Stimulated activated naive B cell treated with anti-CD40 and anti-IgM and Interleukin-4, amounts not matched to agents 10 μg/mL and 1 μg/mL and 100 μg/mL, for 72 hours (primary cell): ENCODE measurements at regions not wholly inside any gene's neighbourhood (a gene's known extent, or its start where the extent isn't known, plus 50 kb on each side); places are given as distances from the start of the nearest gene placed in this dataset.
"Not testable (repeated sequence)": the region's sequence is repeated elsewhere in the genome, so short reads cannot be mapped to it uniquely, and the experiment has no call there.

Source experiments
- ATAC-seq, 2 donors: fragments of 150-1000 bp; cut with Tn5 transposase; replicated peaks; 2 replicates each; pipeline ENCODE4 v1.10.0; 2021; ENCODE audit warnings: moderate library complexity in 1 of 2
- DNase-seq: peaks from one replicate; pipeline ENCODE4 v3.0.0; 2021
- H3K27ac Mint-ChIP-seq: one replicate; pipeline ENCODE4 v1.8.0; 2022; ENCODE audit warnings: mild to moderate bottlenecking, mixed read lengths
- H3K27me3 Mint-ChIP-seq, 2 donors: one replicate each; pipeline ENCODE4 v1.8.0; 2022; ENCODE audit warnings: mixed read lengths in 2 of 2
- H3K36me3 Mint-ChIP-seq, 2 donors: one replicate each; pipeline ENCODE4 v1.8.0; 2022; ENCODE audit warnings: mixed read lengths in 2 of 2, mild to moderate bottlenecking in 1 of 2
- H3K4me1 Mint-ChIP-seq, 2 donors: one replicate each; pipeline ENCODE4 v1.8.0; 2022; ENCODE audit warnings: mixed read lengths in 2 of 2, mild to moderate bottlenecking in 1 of 2
- H3K4me3 Mint-ChIP-seq, 2 donors: one replicate each; pipeline ENCODE4 v1.8.0; 2022; ENCODE audit warnings: mild to moderate bottlenecking in 2 of 2, mixed read lengths in 2 of 2, moderate library complexity in 1 of 2
- H3K9me3 Mint-ChIP-seq, 2 donors: one replicate each; pipeline ENCODE4 v1.8.0; 2022; ENCODE audit warnings: mixed read lengths in 2 of 2, mild to moderate bottlenecking in 1 of 2

DNA sequence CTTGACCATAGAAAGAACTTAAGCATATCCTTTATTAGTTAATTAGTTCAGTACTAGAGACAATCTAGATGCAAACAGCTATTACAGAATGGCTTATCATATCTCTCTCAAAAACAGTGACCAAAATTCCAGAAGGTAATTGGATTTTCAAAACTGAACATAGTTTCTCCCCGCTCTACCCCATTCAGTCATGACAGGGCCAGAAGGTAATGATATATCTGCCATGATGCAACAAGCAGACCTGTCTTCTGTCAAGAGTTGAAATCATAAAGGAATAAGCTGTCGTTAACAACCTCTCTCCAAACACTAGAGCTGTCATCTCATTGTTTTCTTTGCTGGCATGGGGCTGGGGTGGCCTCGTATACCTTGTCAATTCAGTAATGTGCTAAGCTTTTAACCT, 200.5 kb upstream of the POU5F2 start:
- H3K9me3 Mint-ChIP-seq = no peaks in the 10 kb centered on the region
- H3K4me3 Mint-ChIP-seq = no peak overlapping the region

DNA sequence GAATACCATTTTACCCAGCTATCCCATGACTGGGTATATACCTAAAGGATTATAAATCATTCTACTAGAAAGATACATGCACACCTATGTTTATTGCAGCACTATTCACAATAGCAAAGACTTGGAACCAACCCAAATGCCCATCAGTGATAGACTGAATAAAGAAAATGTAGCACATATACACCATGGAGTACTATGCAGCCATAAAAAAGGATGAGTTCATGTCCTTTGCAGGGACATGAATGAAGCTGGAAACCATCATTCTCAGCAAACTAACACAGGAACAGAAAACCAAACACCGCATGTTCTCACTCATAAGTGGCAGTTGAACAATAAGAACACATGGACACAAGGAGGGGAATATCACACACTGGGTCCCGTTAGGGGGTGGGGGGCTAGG, 191.9 kb upstream of the POU5F2 start:
- H3K4me3 Mint-ChIP-seq, H3K27ac Mint-ChIP-seq, H3K4me1 Mint-ChIP-seq, DNase-seq, H3K27me3 Mint-ChIP-seq, H3K9me3 Mint-ChIP-seq, ATAC-seq: not testable (repeated sequence)
- H3K36me3 Mint-ChIP-seq = peaks cover 10 to 24% of the 10 kb centered on the region in 2 donors

More for the DNA sequence above, 200.5 kb upstream of the POU5F2 start:
- no peak for DNase-seq
- H3K36me3 Mint-ChIP-seq = peaks cover 2 to 11% of the 10 kb centered on the region in 2 donors
- no peaks in the 10 kb centered on the region for H3K27me3 Mint-ChIP-seq
- H3K27ac Mint-ChIP-seq = no peak overlapping the region
- no peak for ATAC-seq
- H3K4me1 Mint-ChIP-seq = peaks cover 6 to 13% of the 10 kb centered on the region in 2 donors

DNA sequence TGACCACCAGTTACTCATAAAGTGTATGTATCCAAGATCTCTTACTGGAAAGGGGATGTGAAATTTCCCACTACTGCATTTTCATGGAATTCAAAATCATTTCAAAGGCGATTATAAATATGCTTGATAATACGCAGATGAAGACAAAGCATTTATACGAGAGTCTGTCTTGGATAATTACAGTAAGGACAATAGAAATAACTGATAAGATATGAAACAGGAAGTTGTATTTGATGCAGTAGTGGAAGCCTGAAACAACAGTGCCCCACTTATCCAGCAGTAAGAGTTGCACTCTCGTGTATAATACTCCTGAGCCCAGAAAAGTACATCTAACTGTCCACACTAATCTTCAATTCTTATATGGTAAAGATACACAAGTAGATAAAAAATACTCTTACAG, 188.7 kb upstream of the POU5F2 start:
- Mint-ChIP-seq H3K4me1 (peaks cover 3 to 4% of the 10 kb centered on the region in 2 donors), H3K4me3 (no peak overlapping the region), H3K9me3 (peaks cover 0 to 5% of the 10 kb centered on the region in 2 donors), H3K27ac (no peak overlapping the region), H3K36me3 (peaks cover 15 to 20% of the 10 kb centered on the region in 2 donors), H3K27me3 (no peaks in the 10 kb centered on the region)
- DNase-seq = no peak
- no peak for ATAC-seq

DNA sequence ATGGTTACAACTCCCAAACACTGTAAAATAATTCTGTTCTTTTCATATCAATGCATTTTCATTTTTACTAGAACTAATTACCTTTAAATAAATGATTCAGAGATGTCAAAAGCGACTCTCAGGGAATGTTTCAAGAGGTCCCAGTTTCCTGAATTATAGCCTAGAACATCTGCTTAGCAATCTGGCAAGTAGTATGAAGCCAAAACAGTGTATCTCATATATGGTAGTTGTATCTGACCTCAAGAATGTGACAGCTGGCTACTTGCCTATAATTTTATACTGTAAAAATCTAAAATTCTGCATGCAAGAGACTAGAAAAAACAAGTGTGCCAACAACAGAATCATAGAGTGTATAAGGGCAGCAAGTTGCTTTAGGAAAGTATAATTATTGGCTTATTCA, 187.7 kb upstream of the POU5F2 start:
- H3K27me3 Mint-ChIP-seq = no peaks in the 10 kb centered on the region
- H3K36me3 Mint-ChIP-seq = peaks cover 9 to 11% of the 10 kb centered on the region in 2 donors
- no peak overlapping the region for H3K4me3 Mint-ChIP-seq
- peaks cover 0 to 4% of the 10 kb centered on the region in 2 donors for H3K9me3 Mint-ChIP-seq
- peaks cover 3 to 4% of the 10 kb centered on the region in 2 donors for H3K4me1 Mint-ChIP-seq
- H3K27ac Mint-ChIP-seq = no peak overlapping the region
- DNase-seq (no peak), ATAC-seq (no peak)

DNA sequence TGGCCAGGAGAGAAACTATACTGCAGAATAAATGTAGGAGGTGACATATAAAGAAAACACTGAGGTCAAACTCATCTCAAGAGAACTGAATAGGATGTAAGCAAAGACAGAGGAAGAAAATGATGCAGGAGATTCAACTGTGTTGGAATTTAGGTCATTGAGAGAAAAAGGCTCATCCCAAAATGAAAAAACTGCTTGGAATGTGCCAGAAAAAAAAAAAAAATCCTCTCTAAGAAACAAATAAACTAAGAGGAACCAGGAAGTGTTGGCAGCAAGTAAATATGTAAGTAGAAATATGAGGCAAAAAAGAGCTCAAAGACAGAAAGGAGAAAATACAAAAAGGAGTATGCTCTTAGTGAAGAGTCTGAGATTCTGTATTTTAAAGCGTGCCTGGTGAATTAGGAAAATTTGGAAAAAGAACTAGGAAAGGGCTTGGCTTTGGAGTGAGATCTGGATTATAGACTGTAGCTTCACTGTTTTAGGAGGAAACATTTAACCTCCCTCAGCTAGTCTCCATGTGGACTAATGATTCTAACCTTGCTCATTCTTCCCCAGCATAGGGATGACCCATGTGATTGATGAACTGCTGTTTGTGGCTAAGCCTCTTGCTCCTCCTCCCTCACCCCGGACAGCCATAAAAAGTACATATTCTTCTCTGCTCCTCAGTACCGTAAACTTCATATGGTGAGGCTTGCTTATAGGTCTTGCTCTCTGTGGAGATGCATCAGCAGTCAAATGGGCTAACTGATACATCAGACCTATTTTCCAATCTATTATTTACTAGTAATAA, 185.6 kb upstream of the POU5F2 start:
- Mint-ChIP-seq H3K4me1 (peaks cover 3 to 4% of the 10 kb centered on the region in 2 donors), H3K36me3 (peaks cover 6 to 8% of the 10 kb centered on the region in 2 donors), H3K27ac (no peak overlapping the region), H3K27me3 (no peaks in the 10 kb centered on the region), H3K4me3 (no peak overlapping the region), H3K9me3 (no peaks in the 10 kb centered on the region)
- ATAC-seq (no peak), DNase-seq (no peak)

DNA sequence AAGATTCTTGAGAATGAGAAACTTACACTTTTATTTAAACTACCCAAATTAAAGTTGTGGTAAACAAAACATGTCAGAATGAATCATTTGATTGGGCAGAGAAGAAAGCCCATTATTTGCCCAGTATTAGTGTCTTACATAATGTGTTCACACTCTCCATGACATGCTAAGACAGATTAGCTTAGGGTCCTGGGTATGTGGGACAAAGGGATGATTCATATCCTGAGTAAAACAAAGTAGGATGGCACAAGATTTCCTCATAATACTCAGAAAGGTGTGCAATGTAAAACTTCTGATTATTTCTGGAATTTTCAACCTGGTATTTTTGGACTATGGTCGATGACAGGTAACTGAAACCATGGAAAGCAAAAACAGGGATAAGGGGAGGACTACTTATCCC, 183.9 kb upstream of the POU5F2 start:
- no peak for ATAC-seq
- Mint-ChIP-seq H3K27ac (no peak overlapping the region), H3K4me3 (no peak overlapping the region), H3K27me3 (no peaks in the 10 kb centered on the region), H3K9me3 (no peaks in the 10 kb centered on the region), H3K4me1 (no peaks in the 10 kb centered on the region), H3K36me3 (peaks cover 10 to 11% of the 10 kb centered on the region in 2 donors)
- no peak for DNase-seq

DNA sequence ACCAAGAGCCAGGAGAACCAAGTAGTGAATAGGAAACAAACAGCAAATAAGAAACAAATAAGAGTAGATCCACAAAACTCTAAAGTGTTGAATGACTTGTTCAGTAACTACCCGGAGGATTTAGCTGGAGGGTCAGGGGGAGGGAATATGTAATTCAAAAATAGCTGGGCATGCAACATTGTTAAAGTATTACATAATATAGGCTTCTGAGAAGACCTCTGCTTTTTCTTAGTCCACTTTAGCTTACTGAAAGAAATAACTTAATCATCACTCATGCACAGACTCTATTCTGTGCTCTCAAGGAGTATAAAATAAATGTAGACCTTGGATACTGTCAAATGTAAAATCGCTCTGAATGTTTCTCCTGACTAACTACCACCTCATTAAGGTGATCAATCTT, 183.2 kb upstream of the POU5F2 start:
- Mint-ChIP-seq H3K27me3 (no peaks in the 10 kb centered on the region), H3K27ac (no peak overlapping the region), H3K4me3 (no peak overlapping the region), H3K36me3 (peaks cover 10 to 11% of the 10 kb centered on the region in 2 donors), H3K4me1 (no peaks in the 10 kb centered on the region), H3K9me3 (no peaks in the 10 kb centered on the region)
- DNase-seq = no peak
- no peak for ATAC-seq

DNA sequence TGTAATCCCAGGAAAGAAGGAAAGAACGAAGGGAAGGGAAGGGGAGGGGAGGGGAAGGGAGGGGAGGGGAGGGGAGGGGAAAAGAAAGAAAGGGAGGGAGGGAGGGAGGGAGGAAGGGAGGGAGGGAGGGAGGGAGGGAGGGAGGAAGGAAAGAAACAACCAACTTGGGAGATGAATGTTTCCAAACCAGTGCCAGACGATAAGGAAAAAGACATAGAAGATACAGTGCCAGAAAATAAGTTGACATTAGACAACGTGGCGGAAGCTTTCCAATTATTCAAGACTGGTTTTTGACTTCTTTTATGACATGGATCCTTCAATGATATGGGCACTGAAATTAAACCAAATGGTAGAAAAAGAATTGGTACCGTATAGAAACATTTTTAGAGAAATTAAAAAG, 181.2 kb upstream of the POU5F2 start:
- Mint-ChIP-seq H3K27me3 (no peaks in the 10 kb centered on the region), H3K36me3 (peaks cover 7 to 11% of the 10 kb centered on the region in 2 donors), H3K4me3 (no peak overlapping the region), H3K27ac (no peak overlapping the region), H3K4me1 (no peaks in the 10 kb centered on the region), H3K9me3 (no peaks in the 10 kb centered on the region)
- no peak for ATAC-seq
- DNase-seq = no peak

DNA sequence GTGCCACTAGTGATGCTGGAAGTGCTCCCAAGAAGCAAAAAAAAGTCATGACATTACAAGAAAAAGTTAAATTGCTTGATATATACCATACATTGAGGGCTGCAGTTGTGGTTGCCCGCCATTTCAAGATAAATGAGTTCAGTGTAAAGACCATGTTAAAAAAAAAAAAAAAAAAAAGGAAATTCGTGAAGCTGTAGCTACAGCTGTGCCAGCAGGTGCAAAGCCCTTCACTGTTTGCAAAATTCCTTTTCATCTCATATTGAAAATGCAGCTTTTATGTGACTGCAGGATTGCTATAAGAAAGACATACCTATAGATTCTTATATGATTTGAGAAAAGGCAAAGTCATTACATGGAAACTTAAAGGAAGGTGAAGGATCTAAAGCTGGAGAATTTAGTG, 179.6 kb upstream of the POU5F2 start:
- no peaks in the 10 kb centered on the region for H3K9me3 Mint-ChIP-seq
- H3K27ac Mint-ChIP-seq = no peak overlapping the region
- H3K36me3 Mint-ChIP-seq = peaks cover 4 to 11% of the 10 kb centered on the region in 2 donors
- DNase-seq (no peak), ATAC-seq (no peak)
- no peak overlapping the region for H3K4me3 Mint-ChIP-seq
- H3K4me1 Mint-ChIP-seq = no peaks in the 10 kb centered on the region
- H3K27me3 Mint-ChIP-seq = no peaks in the 10 kb centered on the region

DNA sequence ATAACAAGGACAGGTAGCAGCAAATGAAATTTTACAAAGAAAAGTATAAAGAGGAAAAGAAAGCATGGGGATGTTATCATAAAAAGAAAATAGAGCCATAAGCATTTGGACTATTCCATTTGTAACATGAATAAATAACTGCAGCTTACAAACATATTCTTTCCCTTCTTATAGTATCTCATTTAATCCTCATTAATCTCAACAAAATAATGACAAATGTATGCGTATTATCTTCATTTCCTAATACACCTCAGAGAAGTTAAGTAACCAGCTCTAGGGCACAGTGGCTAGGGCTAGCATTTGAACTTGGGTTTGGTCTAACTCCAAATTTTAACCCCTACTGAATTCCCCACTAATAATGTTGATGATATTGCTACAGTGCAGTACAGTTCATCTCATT, 175.5 kb upstream of the POU5F2 start:
- no peak overlapping the region for H3K27ac Mint-ChIP-seq
- H3K36me3 Mint-ChIP-seq = peaks cover under 1 to 3% of the 10 kb centered on the region in 2 donors
- DNase-seq (no peak), ATAC-seq (no peak)
- no peak overlapping the region for H3K4me3 Mint-ChIP-seq
- H3K4me1 Mint-ChIP-seq = no peaks in the 10 kb centered on the region
- H3K27me3 Mint-ChIP-seq = no peaks in the 10 kb centered on the region
- H3K9me3 Mint-ChIP-seq = no peaks in the 10 kb centered on the region

DNA sequence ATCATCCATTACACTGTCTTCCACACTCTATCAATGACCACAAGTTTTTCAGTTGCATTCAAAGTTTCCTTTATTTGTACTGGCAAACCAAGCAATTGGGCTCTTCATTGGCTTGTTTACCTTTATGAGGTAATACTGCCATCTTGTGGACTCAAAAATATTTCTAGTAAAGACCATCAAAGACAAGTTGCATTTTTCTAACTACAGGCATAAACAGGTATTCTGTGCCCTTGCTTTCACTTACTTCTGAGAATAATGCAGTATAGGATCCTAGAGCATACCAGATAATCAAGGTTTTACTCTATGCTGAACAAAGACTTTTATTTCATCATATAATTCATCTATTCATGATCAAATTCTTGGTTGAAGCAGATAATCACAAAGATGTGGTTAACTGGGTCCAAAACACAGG, 173.7 kb upstream of the POU5F2 start:
- Mint-ChIP-seq H3K9me3 (no peaks in the 10 kb centered on the region), H3K36me3 (no peaks in the 10 kb centered on the region), H3K4me3 (no peak overlapping the region), H3K4me1 (no peaks in the 10 kb centered on the region), H3K27me3 (no peaks in the 10 kb centered on the region), H3K27ac (no peak overlapping the region)
- no peak for DNase-seq
- peak; percentile 29 to 39 for ATAC-seq

DNA sequence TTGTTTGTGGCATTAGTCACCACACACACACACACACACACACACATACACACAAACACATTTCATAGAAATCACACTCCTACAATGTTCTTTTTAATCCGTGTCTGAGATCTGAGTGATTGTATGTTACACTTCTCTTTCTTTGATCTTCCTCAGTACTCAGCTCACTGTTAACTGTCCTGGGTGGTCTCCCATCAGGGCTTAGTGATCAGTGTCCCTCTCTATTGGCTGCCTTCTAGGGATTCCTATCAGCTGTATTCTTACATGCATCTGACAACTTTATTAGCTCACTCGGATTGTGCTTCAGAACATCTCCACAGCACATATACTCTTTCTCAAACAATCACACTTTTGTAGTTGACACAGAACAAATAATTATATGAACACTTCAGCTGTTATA, 170.2 kb upstream of the POU5F2 start:
- Mint-ChIP-seq H3K9me3 (no peaks in the 10 kb centered on the region), H3K4me3 (no peak overlapping the region), H3K27ac (no peak overlapping the region), H3K4me1 (no peaks in the 10 kb centered on the region), H3K36me3 (no peaks in the 10 kb centered on the region), H3K27me3 (no peaks in the 10 kb centered on the region)
- ATAC-seq (no peak), DNase-seq (no peak)

DNA sequence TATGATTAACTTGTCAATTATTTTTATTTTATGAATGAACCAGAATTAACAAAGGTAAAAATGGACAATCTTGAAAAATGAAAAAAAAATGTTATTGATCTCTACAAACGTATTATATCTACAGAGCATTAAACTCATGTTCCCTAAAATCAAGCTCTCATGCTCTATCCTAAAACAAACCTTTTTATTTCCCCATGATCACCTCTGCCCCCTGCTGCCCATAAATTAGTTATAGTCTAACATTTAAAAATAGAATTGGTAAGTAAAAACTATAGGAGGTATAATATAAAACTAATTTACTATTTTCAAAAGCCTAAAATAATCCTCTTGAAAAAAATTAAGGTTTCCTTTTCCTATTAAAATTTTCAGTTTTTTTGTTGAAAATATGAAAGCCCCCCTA, 168.0 kb upstream of the POU5F2 start:
- H3K27me3 Mint-ChIP-seq = no peaks in the 10 kb centered on the region
- no peak for ATAC-seq
- H3K9me3 Mint-ChIP-seq = no peaks in the 10 kb centered on the region
- no peak overlapping the region for H3K4me3 Mint-ChIP-seq
- H3K4me1 Mint-ChIP-seq = no peaks in the 10 kb centered on the region
- no peak overlapping the region for H3K27ac Mint-ChIP-seq
- no peak for DNase-seq
- no peaks in the 10 kb centered on the region for H3K36me3 Mint-ChIP-seq

DNA sequence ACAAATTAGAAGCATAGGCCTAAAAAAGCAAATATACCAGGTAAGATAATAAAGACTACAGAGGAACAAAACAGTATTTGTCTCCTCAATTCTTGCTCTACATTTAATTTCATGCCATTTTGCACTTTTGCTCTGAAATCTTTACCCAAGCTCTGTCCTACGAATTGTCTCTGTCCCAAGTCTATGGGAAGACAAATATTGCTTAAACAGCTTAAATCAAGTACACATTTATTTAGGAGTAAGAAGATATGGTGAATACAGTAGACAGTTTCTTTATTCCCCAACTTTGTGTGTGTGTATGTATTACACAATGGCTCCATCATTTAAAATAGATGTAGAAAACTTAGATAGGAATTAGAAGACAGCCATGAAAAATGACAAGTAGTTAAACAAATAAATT, 163.5 kb upstream of the POU5F2 start:
- Mint-ChIP-seq H3K4me1 (no peaks in the 10 kb centered on the region), H3K27ac (no peak overlapping the region), H3K36me3 (no peaks in the 10 kb centered on the region), H3K4me3 (no peak overlapping the region), H3K27me3 (no peaks in the 10 kb centered on the region), H3K9me3 (no peaks in the 10 kb centered on the region)
- DNase-seq (no peak), ATAC-seq (no peak)

DNA sequence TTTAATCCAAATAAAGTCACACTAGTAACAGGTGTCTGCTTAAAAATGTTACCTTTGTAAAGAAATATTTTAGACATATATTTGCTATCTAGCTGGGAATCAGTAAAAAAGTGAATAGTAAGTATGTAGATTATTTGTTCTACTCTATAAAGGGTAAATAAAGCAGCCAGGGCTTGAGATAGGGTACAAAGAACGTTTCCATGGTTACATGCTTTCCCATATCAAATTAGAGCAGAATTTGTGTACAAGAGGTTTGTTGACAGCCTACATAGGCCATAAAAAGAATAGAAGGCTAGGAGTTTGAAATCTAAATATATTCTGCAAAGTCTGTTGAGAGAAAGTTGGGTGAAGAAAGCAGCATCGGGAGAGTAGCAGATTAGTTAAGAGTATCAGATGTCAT, 160.9 kb upstream of the POU5F2 start:
- Mint-ChIP-seq H3K4me1 (no peaks in the 10 kb centered on the region), H3K27ac (no peak overlapping the region), H3K27me3 (no peaks in the 10 kb centered on the region), H3K9me3 (no peaks in the 10 kb centered on the region), H3K36me3 (no peaks in the 10 kb centered on the region), H3K4me3 (no peak overlapping the region)
- ATAC-seq (no peak), DNase-seq (no peak)
